B cell (primary cell): ENCODE measurements at regions not wholly inside any gene's neighbourhood (a gene's known extent, or its start where the extent isn't known, plus 50 kb on each side); places are given as distances from the start of the nearest gene placed in this dataset.
"Not testable (repeated sequence)": the region's sequence is repeated elsewhere in the genome, so short reads cannot be mapped to it uniquely, and the experiment has no call there.

ENCODE experiments used
- ATAC-seq: fragments of 200-7000 bp; cut with Tn5 transposase; one replicate; pipeline ENCODE4 v1.10.0; 2021; ENCODE audit warnings: low read depth, mild to moderate bottlenecking, moderate number of reproducible peaks, moderate library complexity
- CTCF ChIA-PET: fragments of 350-600 bp; sonication (Branson Sonifier 250); formaldehyde crosslinking; loops from one replicate; lab custom pipeline; 2021; ENCODE audit warnings: antibody characterized with exemption, inconsistent platforms; lab: Charles Lee
- POLR2A ChIA-PET: fragments of 350-600 bp; sonication (Branson Sonifier 250); formaldehyde crosslinking; loops from one replicate; lab custom pipeline; 2021; ENCODE audit warnings: antibody characterized with exemption; lab: Charles Lee
- DNase-seq: peaks from one replicate; pipeline ENCODE4 v3.0.0; 2013
- H2AFZ ChIP-seq: 2 replicates; pipeline ENCODE4 v1.6.1; 2012; ENCODE audit warnings: mild to moderate bottlenecking, low read depth, low read length; ENCODE audit not compliant: insufficient read depth, poor library complexity, severe bottlenecking
- H3K27ac ChIP-seq, 2 donors: 1 replicate in 1 of 2; 2 replicates in 1 of 2; pipeline ENCODE4 v1.5.1; 2012 to 2013; ENCODE audit warnings: low read length in 2 of 2, mild to moderate bottlenecking in 2 of 2, moderate library complexity in 1 of 2
- H3K27me3 ChIP-seq, 4 experiments: fragments of 200-600 bp in 1 of 4; sonication (generic) in 1 of 4; replicated peaks in 1 of 4; 1 replicate in 2 of 4; 2 replicates in 2 of 4; pipeline versions ENCODE4 v1.6.1 to v1.7.0; 2013 to 2016; ENCODE audit warnings: low read length in 3 of 4, mild to moderate bottlenecking in 2 of 4, mixed read lengths in 1 of 4, moderate library complexity in 1 of 4; ENCODE audit not compliant: insufficient read depth in 4 of 4, control insufficient read depth in 3 of 4; ENCODE audit errors: control extremely low read depth in 1 of 4
- H3K36me3 ChIP-seq, 2 experiments: replicated peaks in 1 of 2; 1 replicate in 1 of 2; 2 replicates in 1 of 2; pipeline versions ENCODE4 v1.6.1 to v1.7.1; 2013; ENCODE audit warnings: low read length in 1 of 2; ENCODE audit not compliant: insufficient read depth in 2 of 2, control insufficient read depth in 1 of 2; ENCODE audit errors: control extremely low read depth in 1 of 2, extremely low read depth in 1 of 2
- H3K4me1 ChIP-seq, 2 donors: fragments of 200-600 bp in 1 of 2; sonication (generic) in 1 of 2; 1 replicate in 1 of 2; 2 replicates in 1 of 2; pipeline versions ENCODE4 v1.5.1 to v1.6.1; 2013 to 2017; ENCODE audit warnings: low read length in 2 of 2; ENCODE audit not compliant: control insufficient read depth in 2 of 2, insufficient read depth in 2 of 2
- H3K4me2 ChIP-seq: replicated peaks from 2 replicates; pipeline ENCODE3; 2012; ENCODE audit warnings: mild to moderate bottlenecking, low read depth, low read length; ENCODE audit not compliant: poor library complexity, severe bottlenecking
- H3K4me3 ChIP-seq, 5 experiments: fragments of 200-600 bp in 1 of 5; sonication (generic) in 1 of 5; 1 replicate in 3 of 5; 2 replicates in 2 of 5; pipeline versions ENCODE4 v1.5.1 to v1.7.0; 2011 to 2016; ENCODE audit warnings: low read length in 4 of 5, mild to moderate bottlenecking in 4 of 5, low read depth in 2 of 5, control low read depth in 1 of 5, moderate library complexity in 1 of 5; ENCODE audit not compliant: insufficient read depth in 1 of 5; ENCODE audit errors: control extremely low read depth in 1 of 5, extremely low read depth in 1 of 5
- H3K79me2 ChIP-seq: fragments of 200-600 bp; sonication (generic); one replicate; pipeline ENCODE4 v1.6.0; 2016; ENCODE audit warnings: low read length; ENCODE audit not compliant: control insufficient read depth, insufficient read depth
- H3K9ac ChIP-seq: fragments of 200-600 bp; sonication (generic); 2 replicates; pipeline ENCODE4 v1.6.1; 2017; ENCODE audit warnings: mild to moderate bottlenecking, low read length, moderate library complexity
- H3K9me3 ChIP-seq, 3 donors: one replicate each; pipeline versions ENCODE4 v1.6.1 to v1.7.1; 2013; ENCODE audit warnings: low read length in 2 of 3; ENCODE audit not compliant: control insufficient read depth in 2 of 3, insufficient read depth in 1 of 3; ENCODE audit errors: control extremely low read depth in 1 of 3
- H4K20me1 ChIP-seq: 2 replicates; pipeline ENCODE4 v1.6.0; 2012; ENCODE audit warnings: mild to moderate bottlenecking, low read length; ENCODE audit not compliant: insufficient read depth, control insufficient read depth, poor library complexity, severe bottlenecking
- H3K27ac Mint-ChIP-seq: one replicate; pipeline ENCODE4 v1.8.0; 2021; ENCODE audit warnings: mixed read lengths
- H3K27me3 Mint-ChIP-seq: one replicate; pipeline ENCODE4 v1.8.0; 2021; ENCODE audit warnings: mixed read lengths
- H3K4me1 Mint-ChIP-seq: one replicate; pipeline ENCODE4 v1.8.0; 2021; ENCODE audit warnings: mixed read lengths
- H3K4me3 Mint-ChIP-seq: one replicate; pipeline ENCODE4 v1.8.0; 2021; ENCODE audit warnings: mixed read lengths
- H3K9me3 Mint-ChIP-seq: one replicate; pipeline ENCODE4 v1.8.0; 2022; ENCODE audit warnings: mixed read lengths; ENCODE audit not compliant: insufficient read depth
- EZH2 ChIP-seq: IDR thresholded peaks from 2 replicates; pipeline ENCODE4 v1.6.1; 2012; ENCODE audit warnings: borderline replicate concordance, low read depth, mild to moderate bottlenecking, moderate library complexity, low read length; ENCODE audit not compliant: insufficient read depth, poor library complexity, severe bottlenecking
- WGBS: methylation state at CpG from one replicate; pipeline ENCODE4 v1.1.5; 2013; ENCODE audit warnings: missing lambda C conversion rate; ENCODE audit not compliant: insufficient coverage; 5-methylcytosine and 5-hydroxymethylcytosine counted together
- intact Hi-C: fragments of 100-400 bp; cut with micrococcal nuclease; formaldehyde crosslinking; loops from one replicate; pipeline ENCODE4 v1.10.0; 2022
- TF ChIP-seq, protein P1 (sequence below): fragments of 200-600 bp; IDR thresholded peaks from one replicate; pipeline ENCODE4 v1.8.0; 2022; ENCODE audit warnings: antibody characterized with exemption, mild to moderate bottlenecking

DNA sequence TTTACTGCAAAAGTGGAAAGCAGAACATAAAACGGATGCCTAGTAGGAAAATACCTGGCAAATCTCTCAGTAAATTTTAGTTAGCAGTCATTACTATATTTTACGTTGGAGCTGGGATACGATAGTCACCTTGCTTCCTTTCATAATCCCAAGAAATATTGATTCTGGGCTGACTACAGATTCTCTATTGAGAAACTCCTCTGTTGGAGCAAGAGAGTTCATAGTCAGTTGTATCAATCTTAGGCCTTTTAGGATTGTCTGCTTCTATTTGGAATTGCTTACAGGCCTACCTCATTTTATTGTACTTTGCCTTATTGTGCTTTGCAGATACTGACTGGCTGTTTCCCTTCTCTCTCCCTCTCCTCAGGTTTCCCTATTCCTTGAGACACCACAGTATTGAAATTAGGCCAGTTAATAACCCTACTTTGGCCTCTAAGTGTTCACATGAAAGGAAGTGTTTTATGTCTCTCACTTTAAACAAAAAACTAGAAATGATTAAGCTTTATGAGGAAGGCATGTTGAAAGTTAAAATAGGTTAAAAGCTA is 233.7 kb upstream of the TARS1 start:
- WGBS: no CpG with 5 or more reads among the region's 3 CpGs
- H3K4me3 Mint-ChIP-seq: no peak overlapping the region
- H3K4me3 ChIP-seq: no peak overlapping the region

GRCh38 chr5:33209252-33209651 is 231.5 kb upstream of the TARS1 start:
- no peaks in the 10 kb centered on the region for H3K27me3 ChIP-seq
- no peaks in the 10 kb centered on the region for H4K20me1 ChIP-seq
- Mint-ChIP-seq H3K27me3 (peaks cover 4% of the 10 kb centered on the region), H3K4me1 (no peaks in the 10 kb centered on the region), H3K9me3 (no peaks in the 10 kb centered on the region), H3K27ac (no peak overlapping the region), H3K4me3 (no peak overlapping the region)
- intact Hi-C loops: no loop called here
- TF ChIP-seq, protein P1, sequence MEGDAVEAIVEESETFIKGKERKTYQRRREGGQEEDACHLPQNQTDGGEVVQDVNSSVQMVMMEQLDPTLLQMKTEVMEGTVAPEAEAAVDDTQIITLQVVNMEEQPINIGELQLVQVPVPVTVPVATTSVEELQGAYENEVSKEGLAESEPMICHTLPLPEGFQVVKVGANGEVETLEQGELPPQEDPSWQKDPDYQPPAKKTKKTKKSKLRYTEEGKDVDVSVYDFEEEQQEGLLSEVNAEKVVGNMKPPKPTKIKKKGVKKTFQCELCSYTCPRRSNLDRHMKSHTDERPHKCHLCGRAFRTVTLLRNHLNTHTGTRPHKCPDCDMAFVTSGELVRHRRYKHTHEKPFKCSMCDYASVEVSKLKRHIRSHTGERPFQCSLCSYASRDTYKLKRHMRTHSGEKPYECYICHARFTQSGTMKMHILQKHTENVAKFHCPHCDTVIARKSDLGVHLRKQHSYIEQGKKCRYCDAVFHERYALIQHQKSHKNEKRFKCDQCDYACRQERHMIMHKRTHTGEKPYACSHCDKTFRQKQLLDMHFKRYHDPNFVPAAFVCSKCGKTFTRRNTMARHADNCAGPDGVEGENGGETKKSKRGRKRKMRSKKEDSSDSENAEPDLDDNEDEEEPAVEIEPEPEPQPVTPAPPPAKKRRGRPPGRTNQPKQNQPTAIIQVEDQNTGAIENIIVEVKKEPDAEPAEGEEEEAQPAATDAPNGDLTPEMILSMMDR: no peak
- TF ChIP-seq EZH2: no peak
- WGBS: 84% methylated on average over 9 of the region's 9 CpGs
- ATAC-seq: no peak
- POLR2A ChIA-PET: no interaction called here
- H3K79me2 ChIP-seq: no peaks in the 10 kb centered on the region
- H3K4me2 ChIP-seq: no peak overlapping the region
- H3K4me3 ChIP-seq: no peak overlapping the region
- H3K36me3 ChIP-seq: no peaks in the 10 kb centered on the region
- H3K4me1 ChIP-seq: no peaks in the 10 kb centered on the region
- CTCF ChIA-PET: no interaction called here
- H3K9me3 ChIP-seq: no peaks in the 10 kb centered on the region
- H3K9ac ChIP-seq: no peak overlapping the region
- H2AFZ ChIP-seq: no peak overlapping the region
- DNase-seq: no peak
- no peak overlapping the region for H3K27ac ChIP-seq

More for the DNA sequence above, 233.7 kb upstream of the TARS1 start:
- TF ChIP-seq, protein P1: no peak
- H4K20me1 ChIP-seq: no peaks in the 10 kb centered on the region
- ChIA-PET CTCF (no interaction called here), POLR2A (no interaction called here)
- H3K27me3 ChIP-seq: no peaks in the 10 kb centered on the region
- no peaks in the 10 kb centered on the region for H3K4me1 ChIP-seq
- no peak for DNase-seq
- no peaks in the 10 kb centered on the region for H3K79me2 ChIP-seq
- no peak for ATAC-seq
- Mint-ChIP-seq H3K27me3 (no peaks in the 10 kb centered on the region), H3K27ac (no peak overlapping the region), H3K4me1 (no peaks in the 10 kb centered on the region), H3K9me3 (no peaks in the 10 kb centered on the region)
- H3K4me2 ChIP-seq: no peak overlapping the region
- no peak overlapping the region for H3K9ac ChIP-seq
- intact Hi-C loops: no loop called here
- H2AFZ ChIP-seq: no peak overlapping the region
- H3K9me3 ChIP-seq: no peaks in the 10 kb centered on the region
- H3K36me3 ChIP-seq: no peaks in the 10 kb centered on the region
- no peak overlapping the region for H3K27ac ChIP-seq

GRCh38 chr5:33210221-33210620 is 230.5 kb upstream of the TARS1 start:
- H4K20me1 ChIP-seq, H3K27me3 ChIP-seq, H3K4me3 Mint-ChIP-seq, H3K9me3 ChIP-seq, H3K27ac Mint-ChIP-seq, H3K36me3 ChIP-seq, H3K27me3 Mint-ChIP-seq, CTCF ChIA-PET, intact Hi-C loops, H3K27ac ChIP-seq, H3K4me1 Mint-ChIP-seq, H3K4me3 ChIP-seq, H3K79me2 ChIP-seq, POLR2A ChIA-PET, H3K9me3 Mint-ChIP-seq, H3K4me1 ChIP-seq, ATAC-seq, H3K4me2 ChIP-seq, H2AFZ ChIP-seq, DNase-seq, H3K9ac ChIP-seq: not testable (repeated sequence)
